ENCODE measurements at regions not wholly inside any gene's neighbourhood (a gene's known extent, or its start where the extent isn't known, plus 50 kb on each side); places are given as distances from the start of the nearest gene placed in this dataset.

DNA sequence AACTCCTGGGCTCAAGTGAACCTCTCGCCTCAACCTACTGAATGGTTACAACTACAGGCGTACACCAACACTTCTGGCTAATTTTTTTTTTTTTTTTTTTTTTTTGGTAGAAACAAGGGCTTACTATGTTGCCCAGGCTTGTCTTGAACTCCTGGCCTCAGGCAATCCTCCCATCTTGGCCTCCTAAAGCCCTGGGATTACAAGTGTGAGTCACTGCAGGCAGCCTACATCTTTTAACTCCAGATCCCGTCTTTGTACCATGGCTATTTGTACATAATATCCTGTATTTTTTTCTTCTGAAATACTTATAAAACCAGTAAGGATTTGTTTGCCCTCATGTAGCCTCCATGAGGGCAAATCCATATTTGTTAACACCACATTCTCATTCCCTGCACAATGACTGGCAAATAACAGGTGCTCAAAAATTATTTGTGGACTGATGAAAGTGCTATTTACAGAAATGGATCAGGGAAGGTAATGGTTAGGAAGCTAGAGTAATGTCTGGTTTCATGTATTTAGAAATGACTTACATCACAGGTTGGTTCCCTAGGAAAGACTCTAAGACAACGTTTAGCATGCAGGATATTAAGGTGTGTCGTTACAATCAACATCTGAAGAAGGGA lies 51.9 kb upstream of the POU5F2 start:
- in situ Hi-C loops (cut with HindIII; ENCODE audit: low pct_ligation_motif_present, low sequenced_read_pairs), result no loop called here
- TF ChIP-seq, protein P1, sequence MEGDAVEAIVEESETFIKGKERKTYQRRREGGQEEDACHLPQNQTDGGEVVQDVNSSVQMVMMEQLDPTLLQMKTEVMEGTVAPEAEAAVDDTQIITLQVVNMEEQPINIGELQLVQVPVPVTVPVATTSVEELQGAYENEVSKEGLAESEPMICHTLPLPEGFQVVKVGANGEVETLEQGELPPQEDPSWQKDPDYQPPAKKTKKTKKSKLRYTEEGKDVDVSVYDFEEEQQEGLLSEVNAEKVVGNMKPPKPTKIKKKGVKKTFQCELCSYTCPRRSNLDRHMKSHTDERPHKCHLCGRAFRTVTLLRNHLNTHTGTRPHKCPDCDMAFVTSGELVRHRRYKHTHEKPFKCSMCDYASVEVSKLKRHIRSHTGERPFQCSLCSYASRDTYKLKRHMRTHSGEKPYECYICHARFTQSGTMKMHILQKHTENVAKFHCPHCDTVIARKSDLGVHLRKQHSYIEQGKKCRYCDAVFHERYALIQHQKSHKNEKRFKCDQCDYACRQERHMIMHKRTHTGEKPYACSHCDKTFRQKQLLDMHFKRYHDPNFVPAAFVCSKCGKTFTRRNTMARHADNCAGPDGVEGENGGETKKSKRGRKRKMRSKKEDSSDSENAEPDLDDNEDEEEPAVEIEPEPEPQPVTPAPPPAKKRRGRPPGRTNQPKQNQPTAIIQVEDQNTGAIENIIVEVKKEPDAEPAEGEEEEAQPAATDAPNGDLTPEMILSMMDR (IDR thresholded peaks at IDR 0.05; ENCODE audit: low read depth, low read length, missing control alignments), result no peak
- no peak for DNase-seq
- Histone ChIP-seq H3K27ac (no peak overlapping the region), H3K36me3 (replicated peaks) (no peaks in the 10 kb centered on the region), H3K27me3 (replicated peaks) (no peaks in the 10 kb centered on the region), H3K4me3 (ENCODE audit: low read depth, low read length) (no peak overlapping the region)

DNA sequence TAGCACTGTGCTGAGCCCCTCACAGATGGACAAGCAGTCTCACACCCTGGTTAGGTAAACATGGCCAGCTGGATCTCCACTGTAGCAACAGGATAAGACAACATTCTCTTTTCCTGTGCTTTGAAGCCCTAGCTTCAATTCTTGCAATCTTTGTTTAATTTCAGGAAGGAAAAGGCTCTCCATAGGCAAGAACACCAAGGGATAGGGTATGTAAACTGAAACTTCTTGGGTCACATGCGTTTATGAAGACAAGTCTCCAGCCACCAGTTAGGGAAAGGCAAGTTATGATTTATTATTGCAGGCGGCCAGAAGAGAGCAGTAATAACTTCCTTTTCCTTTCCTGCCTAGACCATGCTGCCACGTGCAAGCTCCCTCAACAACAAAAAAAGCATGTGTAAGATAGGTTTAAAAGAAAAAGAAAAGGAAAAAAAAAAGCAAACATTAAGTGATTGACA lies 50.1 kb upstream of the POU5F2 start:
- TF ChIP-seq, protein P1 (IDR thresholded peaks at IDR 0.05; ENCODE audit: low read depth, low read length, missing control alignments), result no peak
- H3K4me3 ChIP-seq (ENCODE audit: low read depth, low read length), result no peak overlapping the region
- no peaks in the 10 kb centered on the region for H3K27me3 ChIP-seq (replicated peaks)
- in situ Hi-C loops (cut with HindIII; ENCODE audit: low pct_ligation_motif_present, low sequenced_read_pairs), result no loop called here
- peak; percentile 5 for DNase-seq
- H3K27ac ChIP-seq, result no peak overlapping the region
- no peaks in the 10 kb centered on the region for H3K36me3 ChIP-seq (replicated peaks)

All from brain microvascular endothelial cell (primary cell).